HG03159 (cell line): ENCODE measurements at regions not wholly inside any gene's neighbourhood (a gene's known extent, or its start where the extent isn't known, plus 50 kb on each side); places are given as distances from the start of the nearest gene placed in this dataset.
"Not testable (repeated sequence)": the region's sequence is repeated elsewhere in the genome, so short reads cannot be mapped to it uniquely, and the experiment has no call there.

Experiments used
- ATAC-seq: cut with Tn5 transposase; IDR thresholded peaks from one replicate; pipeline ENCODE4 v1.9.1; 2021; ENCODE audit warnings: mild to moderate bottlenecking, moderate library complexity; ENCODE audit not compliant: unreplicated experiment

GRCh38 chr9:26261503-26262330 lies 583.5 kb upstream of the TUSC1 start:
- ATAC-seq, result no peak

GRCh38 chr9:26260238-26260637 lies 582.0 kb upstream of the TUSC1 start:
- no peak for ATAC-seq

- ATAC-seq, result no peak
Measured at GRCh38 chr9:26247861-26248260, 569.6 kb upstream of the TUSC1 start.

- no peak for ATAC-seq
Measured at GRCh38 chr9:26244661-26245451, 566.6 kb upstream of the TUSC1 start.

GRCh38 chr9:26243726-26244125 lies 565.5 kb upstream of the TUSC1 start:
- ATAC-seq, result no peak

- no peak for ATAC-seq
Measured at GRCh38 chr9:26243029-26243697, 564.9 kb upstream of the TUSC1 start.

GRCh38 chr9:26240020-26240419 lies 561.8 kb upstream of the TUSC1 start:
- no peak for ATAC-seq

GRCh38 chr9:26237256-26237655 lies 559.0 kb upstream of the TUSC1 start:
- no peak for ATAC-seq

GRCh38 chr9:26234865-26235264 lies 556.6 kb upstream of the TUSC1 start:
- ATAC-seq, result no peak

- ATAC-seq, result no peak
Measured at GRCh38 chr9:26231391-26231790, 553.1 kb upstream of the TUSC1 start.

GRCh38 chr9:26229324-26230054 lies 551.2 kb upstream of the TUSC1 start:
- ATAC-seq, result no peak

GRCh38 chr9:26228273-26228672 lies 550.0 kb upstream of the TUSC1 start:
- no peak for ATAC-seq

GRCh38 chr9:26221290-26221689 lies 543.0 kb upstream of the TUSC1 start:
- no peak for ATAC-seq

GRCh38 chr9:26220367-26220766 lies 542.1 kb upstream of the TUSC1 start:
- ATAC-seq, result no peak

- no peak for ATAC-seq
Measured at GRCh38 chr9:26219961-26220360, 541.7 kb upstream of the TUSC1 start.

- ATAC-seq, result no peak
Measured at GRCh38 chr9:26216702-26217101, 538.5 kb upstream of the TUSC1 start.

GRCh38 chr9:26214713-26215444 lies 536.6 kb upstream of the TUSC1 start:
- not testable (repeated sequence) for ATAC-seq

GRCh38 chr9:26210338-26210851 lies 532.2 kb upstream of the TUSC1 start:
- no peak for ATAC-seq

GRCh38 chr9:26205261-26205660 lies 527.0 kb upstream of the TUSC1 start:
- no peak for ATAC-seq

- no peak for ATAC-seq
Measured at GRCh38 chr9:26193237-26193636, 515.0 kb upstream of the TUSC1 start.
